ENCODE measurements at regions not wholly inside any gene's neighbourhood (a gene's known extent, or its start where the extent isn't known, plus 50 kb on each side); places are given as distances from the start of the nearest gene placed in this dataset.
"Not testable (repeated sequence)": the region's sequence is repeated elsewhere in the genome, so short reads cannot be mapped to it uniquely, and the experiment has no call there.

GRCh38 chr20:30922129-30922528 lies 335.3 kb upstream of the DEFB115 start:
- CTCF ChIA-PET: no interaction called here
- no peaks in the 10 kb centered on the region for H3K27me3 ChIP-seq (ENCODE audit: control insufficient read depth, insufficient read depth, low read length)
- DNase-seq (ENCODE audit: low read depth): no peak
- POLR2A ChIA-PET: no interaction called here
- TF ChIP-seq, protein P1, sequence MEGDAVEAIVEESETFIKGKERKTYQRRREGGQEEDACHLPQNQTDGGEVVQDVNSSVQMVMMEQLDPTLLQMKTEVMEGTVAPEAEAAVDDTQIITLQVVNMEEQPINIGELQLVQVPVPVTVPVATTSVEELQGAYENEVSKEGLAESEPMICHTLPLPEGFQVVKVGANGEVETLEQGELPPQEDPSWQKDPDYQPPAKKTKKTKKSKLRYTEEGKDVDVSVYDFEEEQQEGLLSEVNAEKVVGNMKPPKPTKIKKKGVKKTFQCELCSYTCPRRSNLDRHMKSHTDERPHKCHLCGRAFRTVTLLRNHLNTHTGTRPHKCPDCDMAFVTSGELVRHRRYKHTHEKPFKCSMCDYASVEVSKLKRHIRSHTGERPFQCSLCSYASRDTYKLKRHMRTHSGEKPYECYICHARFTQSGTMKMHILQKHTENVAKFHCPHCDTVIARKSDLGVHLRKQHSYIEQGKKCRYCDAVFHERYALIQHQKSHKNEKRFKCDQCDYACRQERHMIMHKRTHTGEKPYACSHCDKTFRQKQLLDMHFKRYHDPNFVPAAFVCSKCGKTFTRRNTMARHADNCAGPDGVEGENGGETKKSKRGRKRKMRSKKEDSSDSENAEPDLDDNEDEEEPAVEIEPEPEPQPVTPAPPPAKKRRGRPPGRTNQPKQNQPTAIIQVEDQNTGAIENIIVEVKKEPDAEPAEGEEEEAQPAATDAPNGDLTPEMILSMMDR (IDR thresholded peaks at IDR 0.05; ENCODE audit: insufficient read depth, low read depth, low read length): no peak
- no peaks in the 10 kb centered on the region for H3K36me3 ChIP-seq (ENCODE audit: control insufficient read depth, insufficient read depth, low read length)
- H3K4me3 ChIP-seq (ENCODE audit: low read depth, low read length): no peak overlapping the region

- CTCF ChIA-PET: no interaction called here
- TF ChIP-seq, protein P1 (IDR thresholded peaks at IDR 0.05; ENCODE audit: insufficient read depth, low read depth, low read length): no peak
- Histone ChIP-seq H3K36me3 (ENCODE audit: control insufficient read depth, insufficient read depth, low read length) (no peaks in the 10 kb centered on the region), H3K4me3 (ENCODE audit: low read depth, low read length) (no peak overlapping the region), H3K27me3 (ENCODE audit: control insufficient read depth, insufficient read depth, low read length) (no peaks in the 10 kb centered on the region)
- POLR2A ChIA-PET: no interaction called here
- no peak for DNase-seq (ENCODE audit: low read depth)
Observed at GRCh38 chr20:30937790-30938189, 319.7 kb upstream of the DEFB115 start.

GRCh38 chr20:30949761-30950160 lies 307.7 kb upstream of the DEFB115 start:
- Histone ChIP-seq H3K4me3 (ENCODE audit: low read depth, low read length) (no peak overlapping the region), H3K27me3 (ENCODE audit: control insufficient read depth, insufficient read depth, low read length) (no peaks in the 10 kb centered on the region), H3K36me3 (ENCODE audit: control insufficient read depth, insufficient read depth, low read length) (no peaks in the 10 kb centered on the region)
- TF ChIP-seq, protein P1 (IDR thresholded peaks at IDR 0.05; ENCODE audit: insufficient read depth, low read depth, low read length): no peak
- POLR2A ChIA-PET: no interaction called here
- CTCF ChIA-PET: no interaction called here
- no peak for DNase-seq (ENCODE audit: low read depth)

GRCh38 chr20:30951088-30951487 lies 306.4 kb upstream of the DEFB115 start:
- H3K27me3 ChIP-seq (ENCODE audit: control insufficient read depth, insufficient read depth, low read length); POLR2A ChIA-PET; CTCF ChIA-PET; H3K4me3 ChIP-seq (ENCODE audit: low read depth, low read length); DNase-seq (ENCODE audit: low read depth); H3K36me3 ChIP-seq (ENCODE audit: control insufficient read depth, insufficient read depth, low read length): not testable (repeated sequence)

GRCh38 chr20:30956649-30957048 lies 300.8 kb upstream of the DEFB115 start:
- POLR2A ChIA-PET; DNase-seq (ENCODE audit: low read depth); H3K36me3 ChIP-seq (ENCODE audit: control insufficient read depth, insufficient read depth, low read length); CTCF ChIA-PET; H3K4me3 ChIP-seq (ENCODE audit: low read depth, low read length); H3K27me3 ChIP-seq (ENCODE audit: control insufficient read depth, insufficient read depth, low read length): not testable (repeated sequence)

- H3K4me3 ChIP-seq (ENCODE audit: low read depth, low read length); DNase-seq (ENCODE audit: low read depth); H3K36me3 ChIP-seq (ENCODE audit: control insufficient read depth, insufficient read depth, low read length); POLR2A ChIA-PET; CTCF ChIA-PET; H3K27me3 ChIP-seq (ENCODE audit: control insufficient read depth, insufficient read depth, low read length): not testable (repeated sequence)
Observed at GRCh38 chr20:30959208-30959607, 298.3 kb upstream of the DEFB115 start.

- ChIA-PET CTCF (no interaction called here), POLR2A (no interaction called here)
- no peaks in the 10 kb centered on the region for H3K36me3 ChIP-seq (ENCODE audit: control insufficient read depth, insufficient read depth, low read length)
- H3K4me3 ChIP-seq (ENCODE audit: low read depth, low read length): no peak overlapping the region
- DNase-seq (ENCODE audit: low read depth): no peak
- TF ChIP-seq, protein P1 (IDR thresholded peaks at IDR 0.05; ENCODE audit: insufficient read depth, low read depth, low read length): no peak
- no peaks in the 10 kb centered on the region for H3K27me3 ChIP-seq (ENCODE audit: control insufficient read depth, insufficient read depth, low read length)
Observed at GRCh38 chr20:30963591-30963990, 293.9 kb upstream of the DEFB115 start.

GRCh38 chr20:30975859-30976258 lies 281.6 kb upstream of the DEFB115 start:
- H3K4me3 ChIP-seq (ENCODE audit: low read depth, low read length); POLR2A ChIA-PET; CTCF ChIA-PET; H3K27me3 ChIP-seq (ENCODE audit: control insufficient read depth, insufficient read depth, low read length); DNase-seq (ENCODE audit: low read depth); H3K36me3 ChIP-seq (ENCODE audit: control insufficient read depth, insufficient read depth, low read length): not testable (repeated sequence)
